ENCODE measurements at regions not wholly inside any gene's neighbourhood (a gene's known extent, or its start where the extent isn't known, plus 50 kb on each side); places are given as distances from the start of the nearest gene placed in this dataset.
"Not testable (repeated sequence)": the region's sequence is repeated elsewhere in the genome, so short reads cannot be mapped to it uniquely, and the experiment has no call there.

DNA sequence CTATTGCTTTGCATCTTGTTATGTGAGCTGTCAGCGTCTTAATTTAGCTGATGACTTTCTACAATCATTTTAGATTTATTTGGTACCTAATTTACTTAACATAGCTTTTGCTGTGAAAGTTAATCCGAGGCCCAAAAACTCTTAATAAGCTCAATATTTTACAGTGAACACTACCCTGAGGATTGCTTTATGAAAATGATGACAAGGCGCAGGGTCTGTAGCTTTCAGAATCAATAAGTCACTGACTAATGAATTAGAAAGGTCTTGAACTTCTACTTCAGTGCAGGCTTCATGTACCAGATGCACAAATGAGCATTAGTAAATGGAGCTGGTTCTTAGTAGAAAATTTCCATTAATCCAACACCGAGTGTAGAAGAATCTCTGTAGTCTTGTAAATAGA lies 81.4 kb upstream of the ZNF366 start:
- Histone ChIP-seq H3K9me3 (ENCODE audit: insufficient read depth, low read depth, low read length) (no peaks in the 10 kb centered on the region), H3K4me1 (ENCODE audit: insufficient read depth, low read length) (no peaks in the 10 kb centered on the region), H3K4me3 (ENCODE audit: low read length) (no peak overlapping the region), H3K27me3 (ENCODE audit: insufficient read depth, low read length) (no peaks in the 10 kb centered on the region), H3K9ac (ENCODE audit: low read depth, low read length) (no peak overlapping the region), H3K27ac (ENCODE audit: low read depth, low read length) (no peak overlapping the region), H3K36me3 (ENCODE audit: insufficient read depth, low read length) (no peaks in the 10 kb centered on the region)
- 92% methylated on average over 2 of the region's 4 CpGs for WGBS

DNA sequence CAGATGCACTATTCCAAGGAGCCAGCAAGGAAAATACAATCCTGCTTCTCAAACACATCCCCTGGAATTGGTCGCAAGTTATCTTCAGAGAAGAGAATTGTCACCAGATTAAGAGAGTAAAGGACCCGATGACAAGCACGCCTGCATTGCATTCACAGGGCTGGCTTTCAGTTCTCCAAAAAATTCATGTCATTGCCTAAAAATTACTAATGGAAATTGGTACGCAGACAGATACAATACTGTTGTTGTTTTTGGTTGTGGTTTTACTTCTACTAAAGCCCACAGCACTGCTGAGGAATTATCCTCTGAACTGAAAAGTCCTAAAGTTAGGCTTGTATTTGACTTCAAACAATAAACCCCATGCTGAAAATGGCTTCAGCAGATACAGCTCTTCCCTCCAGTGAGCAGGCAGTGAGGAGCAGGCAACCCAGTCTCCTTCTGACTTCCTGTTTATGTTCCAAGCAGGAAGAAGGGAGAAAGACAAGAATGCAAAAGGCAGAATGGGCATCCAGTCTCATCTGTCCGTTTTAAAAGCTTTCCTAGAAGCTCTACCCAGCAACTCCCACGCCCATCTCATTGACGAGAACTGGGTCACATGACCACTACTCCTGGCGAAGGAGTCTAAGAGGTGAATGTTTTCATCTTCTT lies 80.6 kb upstream of the ZNF366 start:
- H3K27ac ChIP-seq (ENCODE audit: low read depth, low read length): no peak overlapping the region
- no peaks in the 10 kb centered on the region for H3K36me3 ChIP-seq (ENCODE audit: insufficient read depth, low read length)
- H3K9ac ChIP-seq (ENCODE audit: low read depth, low read length): no peak overlapping the region
- 86% methylated on average over 8 of the region's 8 CpGs for WGBS
- H3K9me3 ChIP-seq (ENCODE audit: insufficient read depth, low read depth, low read length): no peaks in the 10 kb centered on the region
- H3K4me1 ChIP-seq (ENCODE audit: insufficient read depth, low read length): no peaks in the 10 kb centered on the region
- no peaks in the 10 kb centered on the region for H3K27me3 ChIP-seq (ENCODE audit: insufficient read depth, low read length)
- H3K4me3 ChIP-seq (ENCODE audit: low read length): no peak overlapping the region

- no peaks in the 10 kb centered on the region for H3K27me3 ChIP-seq (ENCODE audit: insufficient read depth, low read length)
- no peak overlapping the region for H3K27ac ChIP-seq (ENCODE audit: low read depth, low read length)
- no peak overlapping the region for H3K9ac ChIP-seq (ENCODE audit: low read depth, low read length)
- no peak overlapping the region for H3K4me3 ChIP-seq (ENCODE audit: low read length)
- H3K36me3 ChIP-seq (ENCODE audit: insufficient read depth, low read length): no peaks in the 10 kb centered on the region
- no peaks in the 10 kb centered on the region for H3K9me3 ChIP-seq (ENCODE audit: insufficient read depth, low read depth, low read length)
- WGBS: 96% methylated on average over 3 of the region's 3 CpGs
- no peaks in the 10 kb centered on the region for H3K4me1 ChIP-seq (ENCODE audit: insufficient read depth, low read length)
These were observed 79.7 kb upstream of the ZNF366 start for GRCh38 chr5:72586788-72587530.

- no peak overlapping the region for H3K27ac ChIP-seq (ENCODE audit: low read depth, low read length)
- H3K9ac ChIP-seq (ENCODE audit: low read depth, low read length): no peak overlapping the region
- no peaks in the 10 kb centered on the region for H3K27me3 ChIP-seq (ENCODE audit: insufficient read depth, low read length)
- H3K9me3 ChIP-seq (ENCODE audit: insufficient read depth, low read depth, low read length): no peaks in the 10 kb centered on the region
- no peaks in the 10 kb centered on the region for H3K36me3 ChIP-seq (ENCODE audit: insufficient read depth, low read length)
- no peaks in the 10 kb centered on the region for H3K4me1 ChIP-seq (ENCODE audit: insufficient read depth, low read length)
- 89% methylated on average over 3 of the region's 3 CpGs for WGBS
- H3K4me3 ChIP-seq (ENCODE audit: low read length): no peak overlapping the region
These were observed 77.3 kb upstream of the ZNF366 start for GRCh38 chr5:72584466-72584865.

DNA sequence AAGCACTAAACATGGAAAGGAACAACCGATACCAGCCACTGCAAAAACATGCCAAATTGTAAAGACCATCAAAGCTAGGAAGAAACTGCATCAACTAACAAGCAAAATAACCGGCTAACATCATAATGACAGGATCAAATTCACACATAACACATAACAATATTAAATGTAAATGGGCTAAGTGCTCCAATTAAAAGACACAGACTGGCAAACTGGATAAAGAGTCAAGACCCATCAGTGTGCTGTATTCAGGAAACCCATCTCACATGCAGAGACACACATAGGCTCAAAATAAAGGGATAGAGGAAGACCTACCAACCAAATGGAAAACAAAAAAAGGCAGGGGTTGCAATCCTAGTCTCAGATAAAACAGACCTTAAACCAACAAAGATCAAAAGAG lies 72.1 kb upstream of the ZNF366 start:
- peaks cover 10% of the 10 kb centered on the region; the same call in 1 of the 2 replicates for H3K9me3 ChIP-seq (ENCODE audit: insufficient read depth, low read depth, low read length)
- H3K27me3 ChIP-seq (ENCODE audit: insufficient read depth, low read length); H3K27ac ChIP-seq (ENCODE audit: low read depth, low read length); H3K4me3 ChIP-seq (ENCODE audit: low read length); H3K36me3 ChIP-seq (ENCODE audit: insufficient read depth, low read length); H3K9ac ChIP-seq (ENCODE audit: low read depth, low read length); H3K4me1 ChIP-seq (ENCODE audit: insufficient read depth, low read length): not testable (repeated sequence)
- WGBS: 80% methylated on average over 1 of the region's 2 CpGs

GRCh38 chr5:72572236-72572765 lies 65.1 kb upstream of the ZNF366 start:
- Histone ChIP-seq H3K9ac (ENCODE audit: low read depth, low read length) (no peak overlapping the region), H3K27ac (ENCODE audit: low read depth, low read length) (no peak overlapping the region), H3K27me3 (ENCODE audit: insufficient read depth, low read length) (0 out of 2 replicates have a peak, but pooled peaks cover 2% of the 10 kb centered on the region), H3K36me3 (ENCODE audit: insufficient read depth, low read length) (no peaks in the 10 kb centered on the region), H3K4me1 (ENCODE audit: insufficient read depth, low read length) (no peaks in the 10 kb centered on the region; the same call in 1 of the 2 replicates), H3K9me3 (ENCODE audit: insufficient read depth, low read depth, low read length) (peaks cover 6% of the 10 kb centered on the region; the same call in 1 of the 2 replicates), H3K4me3 (ENCODE audit: low read length) (no peak overlapping the region)
- WGBS: 92% methylated on average over 4 of the region's 4 CpGs

GRCh38 chr5:72569408-72569944 lies 62.3 kb upstream of the ZNF366 start:
- Histone ChIP-seq H3K27me3 (ENCODE audit: insufficient read depth, low read length) (0 out of 2 replicates have a peak, but pooled peaks cover 2% of the 10 kb centered on the region), H3K27ac (ENCODE audit: low read depth, low read length) (no peak overlapping the region), H3K4me3 (ENCODE audit: low read length) (no peak overlapping the region), H3K36me3 (ENCODE audit: insufficient read depth, low read length) (no peaks in the 10 kb centered on the region), H3K9ac (ENCODE audit: low read depth, low read length) (no peak overlapping the region), H3K9me3 (ENCODE audit: insufficient read depth, low read depth, low read length) (no peaks in the 10 kb centered on the region), H3K4me1 (ENCODE audit: insufficient read depth, low read length) (no peaks in the 10 kb centered on the region; the same call in 1 of the 2 replicates)
- 96% methylated on average over 4 of the region's 5 CpGs for WGBS

GRCh38 chr5:72566746-72567145 lies 59.5 kb upstream of the ZNF366 start:
- Histone ChIP-seq H3K9ac (ENCODE audit: low read depth, low read length) (no peak overlapping the region), H3K27ac (ENCODE audit: low read depth, low read length) (no peak overlapping the region), H3K4me1 (ENCODE audit: insufficient read depth, low read length) (peaks cover under 1% of the 10 kb centered on the region; the same call in 1 of the 2 replicates), H3K4me3 (ENCODE audit: low read length) (no peak overlapping the region), H3K36me3 (ENCODE audit: insufficient read depth, low read length) (no peaks in the 10 kb centered on the region), H3K27me3 (ENCODE audit: insufficient read depth, low read length) (no peaks in the 10 kb centered on the region), H3K9me3 (ENCODE audit: insufficient read depth, low read depth, low read length) (no peaks in the 10 kb centered on the region)
- WGBS: 87% methylated on average over 1 of the region's 1 CpG

- Histone ChIP-seq H3K9me3 (ENCODE audit: insufficient read depth, low read depth, low read length) (no peaks in the 10 kb centered on the region), H3K27me3 (ENCODE audit: insufficient read depth, low read length) (no peaks in the 10 kb centered on the region), H3K4me3 (ENCODE audit: low read length) (no peak overlapping the region), H3K9ac (ENCODE audit: low read depth, low read length) (no peak overlapping the region), H3K27ac (ENCODE audit: low read depth, low read length) (no peak overlapping the region), H3K36me3 (ENCODE audit: insufficient read depth, low read length) (no peaks in the 10 kb centered on the region), H3K4me1 (ENCODE audit: insufficient read depth, low read length) (peaks cover 8% of the 10 kb centered on the region)
- 96% methylated on average over 5 of the region's 8 CpGs for WGBS
These were observed 58.5 kb upstream of the ZNF366 start for GRCh38 chr5:72565513-72566289.

DNA sequence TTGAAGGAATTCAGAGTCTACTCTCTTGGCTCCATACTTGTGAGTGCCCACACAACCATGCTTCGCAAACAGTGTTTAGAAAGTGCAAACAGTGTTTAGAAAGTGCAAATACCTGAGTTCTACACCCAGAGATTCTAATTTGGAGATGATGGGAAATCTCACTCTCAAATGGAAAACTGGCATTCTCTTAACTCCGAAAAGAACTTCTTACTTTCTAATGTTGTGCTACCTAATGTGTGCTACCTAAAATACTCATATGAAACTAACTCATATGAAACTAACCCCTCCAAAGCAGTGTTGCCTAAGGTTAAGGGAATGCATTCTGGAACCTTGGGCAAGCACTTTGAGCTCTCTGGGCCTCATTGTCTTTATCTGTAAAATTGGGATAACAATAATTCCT lies 55.5 kb upstream of the ZNF366 start:
- H3K9ac ChIP-seq (ENCODE audit: low read depth, low read length): no peak overlapping the region
- WGBS: 94% methylated on average over 2 of the region's 2 CpGs
- H3K27me3 ChIP-seq (ENCODE audit: insufficient read depth, low read length): no peaks in the 10 kb centered on the region
- no peaks in the 10 kb centered on the region for H3K9me3 ChIP-seq (ENCODE audit: insufficient read depth, low read depth, low read length)
- no peak overlapping the region for H3K27ac ChIP-seq (ENCODE audit: low read depth, low read length)
- peaks cover 27% of the 10 kb centered on the region for H3K4me1 ChIP-seq (ENCODE audit: insufficient read depth, low read length)
- no peaks in the 10 kb centered on the region for H3K36me3 ChIP-seq (ENCODE audit: insufficient read depth, low read length)
- H3K4me3 ChIP-seq (ENCODE audit: low read length): no peak overlapping the region

All from HUES64 (cell line).